ENCODE measurements at regions not wholly inside any gene's neighbourhood (a gene's known extent, or its start where the extent isn't known, plus 50 kb on each side); places are given as distances from the start of the nearest gene placed in this dataset.

DNA sequence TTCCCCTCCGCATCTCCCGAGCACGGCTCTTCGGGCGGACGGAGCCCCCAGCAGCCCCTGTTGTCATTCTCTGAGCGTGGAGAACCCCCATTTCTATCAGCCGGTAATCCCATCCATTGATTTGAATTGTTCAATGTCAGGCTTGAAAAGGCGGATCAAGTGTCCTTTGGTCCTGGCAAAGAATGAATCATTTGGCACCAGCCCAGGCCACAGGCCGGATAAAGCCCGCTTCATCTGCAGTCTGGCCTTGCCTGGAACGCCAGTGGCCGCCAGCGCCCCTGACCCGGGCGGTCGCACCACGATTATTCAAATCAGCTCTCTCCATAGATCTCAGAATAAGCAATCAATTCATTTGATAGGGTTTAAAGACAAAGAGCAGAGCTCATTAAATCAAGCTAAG, 188.9 kb downstream of the BRD1 start:
- no peak overlapping the region for H3K56ac ChIP-seq (ENCODE audit: extremely low read depth, insufficient read depth, low read length)
- ChIA-PET CTCF (no interaction called here), POLR2A (ENCODE audit: unreplicated experiment) (no interaction called here)
- no peaks in the 10 kb centered on the region for H3K9me1 ChIP-seq (ENCODE audit: insufficient read depth, low read length)
- H3K9ac ChIP-seq (ENCODE audit: low read depth, low read length), result no peak overlapping the region
- no peaks in the 10 kb centered on the region for H4K20me1 ChIP-seq (ENCODE audit: insufficient read depth, low read length)
- ATAC-seq (ENCODE audit: low read depth), result no peak
- no peak overlapping the region for H3K4me2 ChIP-seq (ENCODE audit: low read depth, low read length)
- H3K27me3 ChIP-seq (ENCODE audit: control insufficient read depth, insufficient read depth, low read length), result no peaks in the 10 kb centered on the region
- H2AK5ac ChIP-seq (ENCODE audit: low read depth, low read length), result no peak overlapping the region
- dilution Hi-C loops (cut with HindIII; ENCODE audit: low sequenced_read_pairs, unreplicated experiment) (no loop called here), in situ Hi-C loops (cut with MboI; ENCODE audit: low sequenced_read_pairs) (no loop called here), intact Hi-C loops (cut with micrococcal nuclease) (no loop called here)
- H2AFZ ChIP-seq (replicated peaks; ENCODE audit: low read length, poor library complexity), result no peak overlapping the region
- 69% methylated on average over 11 of the region's 18 CpGs; no CpG with 5 or more reads in 1 of the 2 experiments for WGBS, 2 experiments (ENCODE audit: extremely low coverage in 2 of 2, insufficient read length in 1 of 2)
- TF ChIP-seq RCOR1 (IDR thresholded peaks at IDR 0.05; ENCODE audit: insufficient replicate concordance, low read length), result no peak
- no peak for TF ChIP-seq FOS (IDR thresholded peaks at IDR 0.05; ENCODE audit: low read depth, low read length)
- no peak for TF ChIP-seq MXI1 (IDR thresholded peaks at IDR 0.05; ENCODE audit: borderline replicate concordance, low read depth, low read length)
- TF ChIP-seq MAFK (IDR thresholded peaks at IDR 0.05; ENCODE audit: low read depth, low read length), result no peak
- TF ChIP-seq POLR2A (IDR thresholded peaks at IDR 0.05; ENCODE audit: low read depth, low read length), result no peak
- no peak for TF ChIP-seq MAZ (IDR thresholded peaks at IDR 0.05; ENCODE audit: borderline replicate concordance, low read depth, low read length)
- TF ChIP-seq ELK1 (IDR thresholded peaks at IDR 0.05; ENCODE audit: borderline replicate concordance, low read depth, low read length), result no peak
- TF ChIP-seq SMC3 (IDR thresholded peaks at IDR 0.05; ENCODE audit: low read depth, low read length), result no peak
- no peak for TF ChIP-seq NFE2L2 (IDR thresholded peaks at IDR 0.05; ENCODE audit: low read depth, low read length)
- no peak for TF ChIP-seq BHLHE40 (IDR thresholded peaks at IDR 0.05; ENCODE audit: low read depth, low read length)
- TF ChIP-seq CEBPB (IDR thresholded peaks at IDR 0.05; ENCODE audit: low read depth, low read length), result no peak
- TF ChIP-seq RAD21 (IDR thresholded peaks at IDR 0.05; ENCODE audit: low read length), result no peak
- no peak for TF ChIP-seq USF2 (IDR thresholded peaks at IDR 0.05; ENCODE audit: low read depth, low read length)
- no peak for TF ChIP-seq RFX5 (IDR thresholded peaks at IDR 0.05; ENCODE audit: low read depth, low read length)
- TF ChIP-seq CHD1 (IDR thresholded peaks at IDR 0.05; ENCODE audit: low read depth, low read length), result no peak
- TF ChIP-seq, protein P1, sequence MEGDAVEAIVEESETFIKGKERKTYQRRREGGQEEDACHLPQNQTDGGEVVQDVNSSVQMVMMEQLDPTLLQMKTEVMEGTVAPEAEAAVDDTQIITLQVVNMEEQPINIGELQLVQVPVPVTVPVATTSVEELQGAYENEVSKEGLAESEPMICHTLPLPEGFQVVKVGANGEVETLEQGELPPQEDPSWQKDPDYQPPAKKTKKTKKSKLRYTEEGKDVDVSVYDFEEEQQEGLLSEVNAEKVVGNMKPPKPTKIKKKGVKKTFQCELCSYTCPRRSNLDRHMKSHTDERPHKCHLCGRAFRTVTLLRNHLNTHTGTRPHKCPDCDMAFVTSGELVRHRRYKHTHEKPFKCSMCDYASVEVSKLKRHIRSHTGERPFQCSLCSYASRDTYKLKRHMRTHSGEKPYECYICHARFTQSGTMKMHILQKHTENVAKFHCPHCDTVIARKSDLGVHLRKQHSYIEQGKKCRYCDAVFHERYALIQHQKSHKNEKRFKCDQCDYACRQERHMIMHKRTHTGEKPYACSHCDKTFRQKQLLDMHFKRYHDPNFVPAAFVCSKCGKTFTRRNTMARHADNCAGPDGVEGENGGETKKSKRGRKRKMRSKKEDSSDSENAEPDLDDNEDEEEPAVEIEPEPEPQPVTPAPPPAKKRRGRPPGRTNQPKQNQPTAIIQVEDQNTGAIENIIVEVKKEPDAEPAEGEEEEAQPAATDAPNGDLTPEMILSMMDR (conservative IDR thresholded peaks at IDR 0.05; ENCODE audit: low read depth, low read length), result no peak
- H2BK20ac ChIP-seq (ENCODE audit: low read depth, low read length), result no peak overlapping the region
- H4K8ac ChIP-seq (ENCODE audit: low read depth in 2 of 2, low read length in 2 of 2), result no peak overlapping the region
- DNase-seq, result no peak
- no peaks in the 10 kb centered on the region for H3K4me1 ChIP-seq (ENCODE audit: control insufficient read depth, insufficient read depth, low read length)
- H3K14ac ChIP-seq (replicated peaks; ENCODE audit: low read depth, low read length), result no peak overlapping the region
- no peak overlapping the region for H3K4ac ChIP-seq (ENCODE audit: low read depth, low read length)
- H4K91ac ChIP-seq (ENCODE audit: insufficient read depth, low read depth, low read length), result no peak overlapping the region
- H2BK120ac ChIP-seq (ENCODE audit: low read depth, low read length), result no peak overlapping the region
- BruUV-seq (replicated peaks), result no TSS peak
- no peak overlapping the region for H3K18ac ChIP-seq (ENCODE audit: low read depth, low read length)
- no peak overlapping the region for H3K27ac ChIP-seq (ENCODE audit: insufficient read depth, low read length)
- H4K5ac ChIP-seq (ENCODE audit: low read depth, low read length), result no peak overlapping the region
- no peaks in the 10 kb centered on the region for H3K79me1 ChIP-seq (ENCODE audit: low read depth in 1 of 2, low read length in 2 of 2)
- H3K4me3 ChIP-seq (ENCODE audit: insufficient read depth, low read depth, low read length), result no peak overlapping the region
- H2BK5ac ChIP-seq (ENCODE audit: low read depth, low read length, poor library complexity, severe bottlenecking), result no peak overlapping the region
- H2AK9ac ChIP-seq (replicated peaks; ENCODE audit: low read depth, low read length, poor library complexity), result no peak overlapping the region
- no peak overlapping the region for H2BK15ac ChIP-seq (ENCODE audit: low read depth, low read length)
- H3K23ac ChIP-seq (ENCODE audit: low read depth, low read length), result no peak overlapping the region
- H3K9me3 ChIP-seq (ENCODE audit: control insufficient read depth, insufficient read depth, low read length), result peaks cover 23% of the 10 kb centered on the region
- H3K36me3 ChIP-seq (ENCODE audit: control insufficient read depth, insufficient read depth, low read length), result no peaks in the 10 kb centered on the region

Data from IMR-90 (cell line).